Spleen (tissue), 11 donors: ENCODE measurements at regions not wholly inside any gene's neighbourhood (a gene's known extent, or its start where the extent isn't known, plus 50 kb on each side); places are given as distances from the start of the nearest gene placed in this dataset.

Experiments
- DNase-seq: peaks from one replicate; pipeline ENCODE4 v3.0.0-alpha.2; 2020
- H3K27ac ChIP-seq, 8 donors: fragments of 200-600 bp; sonication (generic) in 7 of 8; 1 replicate in 4 of 8; 2 replicates in 4 of 8; pipeline versions ENCODE4 v1.5.0 to v1.8.0; 2016 to 2021; ENCODE audit warnings: inconsistent platforms in 4 of 8, mild to moderate bottlenecking in 4 of 8, moderate library complexity in 1 of 8
- H3K27me3 ChIP-seq, 7 donors: fragments of 200-600 bp; sonication (generic) in 6 of 7; replicated peaks in 1 of 7; 1 replicate in 4 of 7; 2 replicates in 3 of 7; pipeline versions ENCODE4 v1.5.0 to v1.8.0; 2016 to 2021; ENCODE audit warnings: inconsistent platforms in 3 of 7, mild to moderate bottlenecking in 1 of 7
- H3K36me3 ChIP-seq, 6 donors: fragments of 200-600 bp; sonication (generic) in 5 of 6; 1 replicate in 4 of 6; 2 replicates in 2 of 6; pipeline versions ENCODE4 v1.5.0 to v1.8.0; 2016 to 2021; ENCODE audit warnings: inconsistent platforms in 2 of 6
- H3K4me1 ChIP-seq, 6 donors: fragments of 200-600 bp; sonication (generic) in 5 of 6; 1 replicate in 3 of 6; 2 replicates in 3 of 6; pipeline versions ENCODE4 v1.5.0 to v1.8.0; 2016 to 2021; ENCODE audit warnings: inconsistent platforms in 3 of 6
- H3K4me3 ChIP-seq, 8 donors: fragments of 200-600 bp; sonication (generic) in 7 of 8; 1 replicate in 4 of 8; 2 replicates in 4 of 8; pipeline versions ENCODE4 v1.5.0 to v1.8.0; 2016 to 2021; ENCODE audit warnings: inconsistent platforms in 4 of 8, mild to moderate bottlenecking in 4 of 8, moderate library complexity in 2 of 8
- H3K9me3 ChIP-seq, 8 donors: fragments of 200-600 bp; sonication (generic) in 7 of 8; 1 replicate in 4 of 8; 2 replicates in 4 of 8; pipeline versions ENCODE4 v1.5.0 to v1.8.0; 2016 to 2021; ENCODE audit warnings: inconsistent platforms in 4 of 8
- CTCF ChIP-seq, 11 experiments: fragments of 200-600 bp in 7 of 11; fragments of 450-650 bp in 4 of 11; sonication (generic) in 4 of 11; IDR thresholded peaks in 8 of 11; conservative IDR thresholded peaks in 3 of 11; 1 replicate in 7 of 11; 2 replicates in 4 of 11; pipeline versions ENCODE4 v1.4.0 to v1.8.0; 2016 to 2021; ENCODE audit warnings: antibody characterized with exemption in 11 of 11, inconsistent platforms in 4 of 11, mild to moderate bottlenecking in 1 of 11
- POLR2A ChIP-seq, 3 donors: fragments of 450-650 bp; IDR thresholded peaks; one replicate each; pipeline ENCODE4 v1.5.1; 2017; ENCODE audit warnings: antibody characterized with exemption in 3 of 3, mild to moderate bottlenecking in 1 of 3
- POLR2AphosphoS5 ChIP-seq, 3 donors: sonication (generic); formaldehyde crosslinking; IDR thresholded peaks; one replicate each; pipeline ENCODE4 v1.5.1; 2017; ENCODE audit warnings: antibody characterized with exemption in 3 of 3
- WGBS, 5 donors: extraction: QIAGEN DNeasy Blood & Tissue Kit in 3 of 5; methylation state at CpG; one replicate each; pipeline versions ENCODE4 v1.1.5 to v1.1.7; 2013 to 2018; 5-methylcytosine and 5-hydroxymethylcytosine counted together
- intact Hi-C: fragments of 100-400 bp; cut with DNase I; formaldehyde crosslinking; loops from one replicate; pipeline ENCODE4 v1.15.0; 2023; ENCODE audit warnings: low total_unique reads
- donor health status: healthy with polysubstance abuse.
- donor health status: DM: no; HTN: no; CAD: no; lungs with moderate emphysema.
- donor health status: DM: no; HTN: no; CAD: no.
- donor health status: Bipolar disorder and iron deficiency.
- donor health status: healthy.
- donor health status: DM: no; HTN: no; CAD: no.
- donor health status: DM: yes; HTN: yes; CAD: no.

DNA sequence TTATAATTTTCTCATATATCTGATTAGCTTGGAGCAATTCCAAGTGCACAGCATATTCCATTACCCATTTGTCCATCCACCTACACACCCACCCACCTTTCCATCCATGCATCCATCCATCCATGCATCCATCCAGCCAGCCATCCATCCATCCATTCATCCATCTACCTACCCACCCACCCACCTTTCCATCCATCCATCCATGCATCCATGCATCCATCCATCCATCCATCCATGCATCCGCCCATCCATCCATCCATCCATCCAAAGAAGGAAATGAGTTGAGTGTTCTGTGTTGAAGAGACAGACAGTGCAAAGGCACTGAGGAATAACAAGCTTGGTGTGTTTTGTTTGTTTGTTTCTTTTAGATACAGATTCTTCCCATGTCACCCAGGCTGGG, 78.7 kb upstream of the FAM20A start:
- WGBS, 5 donors = 89 to 97% (median 94%) methylated on average over 1 of the region's 1 CpG
- no peak for TF ChIP-seq POLR2AphosphoS5 (IDR thresholded peaks at IDR 0.05)
- no peak for TF ChIP-seq CTCF (IDR thresholded peaks at IDR 0.05 in 8 of 11, conservative IDR thresholded peaks at IDR 0.05 in 3 of 11)
- TF ChIP-seq POLR2A (IDR thresholded peaks at IDR 0.05) = no peak

GRCh38 chr17:68676856-68677255, 75.7 kb upstream of the FAM20A start:
- H3K27ac ChIP-seq = no peak overlapping the region
- no peak for TF ChIP-seq POLR2A (IDR thresholded peaks at IDR 0.05)
- TF ChIP-seq CTCF (IDR thresholded peaks at IDR 0.05 in 8 of 11, conservative IDR thresholded peaks at IDR 0.05 in 3 of 11) = no peak
- TF ChIP-seq POLR2AphosphoS5 (IDR thresholded peaks at IDR 0.05) = no peak
- H3K4me1 ChIP-seq = peaks cover 0 to 8% (median 0%) of the 10 kb centered on the region in 6 donors
- H3K36me3 ChIP-seq = no peaks in the 10 kb centered on the region
- no peak overlapping the region for H3K4me3 ChIP-seq
- no peaks in the 10 kb centered on the region for H3K27me3 ChIP-seq
- DNase-seq = no peak
- H3K9me3 ChIP-seq = no peaks in the 10 kb centered on the region
- 73 to 88% (median 77%) methylated on average over 7 to 8 of the region's 8 CpGs for WGBS, 5 donors
- intact Hi-C loops = no loop called here

More for the DNA sequence above, 78.7 kb upstream of the FAM20A start:
- intact Hi-C loops = no loop called here
- Histone ChIP-seq H3K27ac (no peak overlapping the region), H3K9me3 (no peaks in the 10 kb centered on the region), H3K36me3 (no peaks in the 10 kb centered on the region), H3K27me3 (no peaks in the 10 kb centered on the region), H3K4me1 (peaks cover 0 to 8% (median 0%) of the 10 kb centered on the region in 6 donors), H3K4me3 (no peak overlapping the region)
- DNase-seq = no peak

DNA sequence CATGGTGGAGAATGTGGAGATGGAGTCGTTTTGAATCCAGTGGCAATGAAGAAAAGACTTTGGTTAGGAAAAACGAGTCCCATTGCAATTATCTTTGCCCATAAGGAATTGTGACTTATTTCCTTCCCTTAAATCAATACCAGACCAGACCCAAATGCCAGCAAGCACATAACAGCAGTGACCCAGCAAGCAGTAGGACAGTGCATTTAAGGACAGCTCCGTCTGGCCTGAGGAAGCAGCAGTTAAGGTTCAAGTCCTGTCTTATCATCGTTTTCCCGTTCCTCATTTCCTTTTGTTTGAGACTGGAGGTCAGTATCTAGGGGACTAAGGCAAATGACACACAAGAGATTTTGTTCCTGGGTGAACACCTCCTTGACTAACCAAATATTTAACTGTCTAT, 74.6 kb upstream of the FAM20A start:
- intact Hi-C loops = no loop called here
- H3K9me3 ChIP-seq = no peaks in the 10 kb centered on the region
- TF ChIP-seq CTCF (IDR thresholded peaks at IDR 0.05 in 8 of 11, conservative IDR thresholded peaks at IDR 0.05 in 3 of 11) (no peak), POLR2A (IDR thresholded peaks at IDR 0.05) (no peak), POLR2AphosphoS5 (IDR thresholded peaks at IDR 0.05) (no peak)
- no peaks in the 10 kb centered on the region for H3K36me3 ChIP-seq
- 33 to 52% (median 46%) methylated on average over 5 of the region's 5 CpGs for WGBS, 5 donors
- DNase-seq = no peak
- H3K27ac ChIP-seq = no peak overlapping the region
- no peak overlapping the region for H3K4me3 ChIP-seq
- H3K4me1 ChIP-seq = peaks cover 0 to 8% (median 0%) of the 10 kb centered on the region in 6 donors
- no peaks in the 10 kb centered on the region for H3K27me3 ChIP-seq

- H3K36me3 ChIP-seq = no peaks in the 10 kb centered on the region
- no peak overlapping the region for H3K4me3 ChIP-seq
- WGBS, 5 donors = 85 to 94% (median 91%) methylated on average over 14 of the region's 14 CpGs
- no peak for DNase-seq
- H3K27me3 ChIP-seq = no peaks in the 10 kb centered on the region
- TF ChIP-seq POLR2AphosphoS5 (IDR thresholded peaks at IDR 0.05) = no peak
- no peak for TF ChIP-seq CTCF (IDR thresholded peaks at IDR 0.05 in 8 of 11, conservative IDR thresholded peaks at IDR 0.05 in 3 of 11)
- TF ChIP-seq POLR2A (IDR thresholded peaks at IDR 0.05) = no peak
- H3K4me1 ChIP-seq = peaks cover 0 to 8% (median 0%) of the 10 kb centered on the region in 6 donors
- intact Hi-C loops = no loop called here
- no peaks in the 10 kb centered on the region for H3K9me3 ChIP-seq
- H3K27ac ChIP-seq = no peak overlapping the region
Observed at GRCh38 chr17:68674029-68674925, 73.1 kb upstream of the FAM20A start.
